ENCODE measurements at regions not wholly inside any gene's neighbourhood (a gene's known extent, or its start where the extent isn't known, plus 50 kb on each side); places are given as distances from the start of the nearest gene placed in this dataset.
A peak's percentile ranks its signal among the peaks of the same experiment; 100 is the strongest.
"Not testable (repeated sequence)": the region's sequence is repeated elsewhere in the genome, so short reads cannot be mapped to it uniquely, and the experiment has no call there.

DNA sequence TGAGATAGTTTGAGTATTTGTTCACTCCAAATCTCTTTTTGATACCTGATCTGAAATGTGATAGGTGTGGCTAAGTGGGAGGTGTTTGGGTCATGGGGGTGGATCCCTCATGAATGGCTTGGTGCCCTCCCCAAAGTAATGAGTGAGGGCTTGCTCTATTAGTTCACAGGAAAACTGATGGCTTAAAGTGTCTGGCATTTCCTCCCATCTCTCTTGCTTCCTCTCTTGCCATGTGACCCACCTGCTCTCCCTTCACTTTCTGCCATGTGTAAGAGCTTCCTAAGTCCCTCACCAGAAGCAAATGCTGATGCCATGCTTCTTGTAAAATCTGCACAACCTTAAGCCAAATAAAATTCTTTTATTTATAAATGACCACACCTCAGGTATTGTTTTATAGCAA lies 61.1 kb downstream of the MAD2L1 start:
- no peak for DNase-seq

DNA sequence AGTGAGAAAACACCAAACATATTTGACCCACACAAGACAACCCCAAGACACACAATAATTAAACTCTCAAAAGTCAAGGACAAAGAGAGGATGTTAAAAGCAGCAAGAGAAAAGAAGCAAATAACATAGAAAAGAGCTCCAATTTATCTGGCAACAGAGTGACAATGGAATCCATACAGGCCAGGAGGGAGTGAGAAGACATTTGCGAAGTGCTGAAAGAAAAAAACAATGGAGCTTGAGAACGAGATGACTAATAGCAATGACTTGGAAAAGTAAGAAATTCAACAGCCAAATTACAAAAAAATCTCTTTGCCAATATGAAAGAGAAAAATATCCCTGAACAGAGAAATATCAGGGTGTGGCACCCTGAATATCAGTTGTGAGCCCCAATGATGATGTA lies 61.6 kb downstream of the MAD2L1 start:
- DNase-seq, result no peak

DNA sequence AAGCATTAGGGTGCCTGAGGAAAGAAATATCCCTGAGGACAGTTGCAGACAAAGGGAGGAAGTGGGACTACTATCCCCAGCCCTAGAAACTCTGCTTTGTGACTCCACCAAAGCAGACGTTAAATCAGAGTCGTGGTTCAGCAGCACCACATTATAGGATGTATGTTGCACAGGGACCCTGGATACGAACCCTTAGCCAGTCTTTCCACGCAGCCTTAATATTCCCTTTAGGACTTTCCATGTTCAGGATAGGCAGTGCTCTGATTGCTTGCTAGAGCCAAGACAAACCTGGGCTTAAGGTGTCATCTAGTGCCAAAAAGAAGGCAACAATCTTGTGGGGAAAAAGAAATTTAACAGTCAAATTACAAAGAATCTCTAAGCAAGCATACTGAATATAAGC lies 62.6 kb downstream of the MAD2L1 start:
- DNase-seq, result no peak

DNA sequence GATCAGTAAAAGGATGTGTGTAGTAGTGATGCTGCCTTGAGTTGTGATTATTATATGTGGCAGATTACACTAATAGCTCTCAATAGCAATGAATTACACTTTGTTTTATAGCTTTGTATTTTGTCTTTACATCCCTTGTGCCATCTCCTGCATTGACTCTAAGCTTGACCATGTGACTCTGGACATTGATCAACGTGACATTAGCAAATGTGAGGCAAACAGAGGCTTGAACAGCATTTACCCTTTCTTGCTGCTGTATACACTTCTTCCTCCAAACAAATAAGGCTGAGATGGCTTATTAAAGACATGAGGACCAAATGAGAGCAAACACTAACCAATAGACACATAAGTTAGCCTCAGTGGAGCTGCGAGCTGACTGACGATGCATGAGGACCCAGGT lies 63.5 kb downstream of the MAD2L1 start:
- no peak for DNase-seq

DNA sequence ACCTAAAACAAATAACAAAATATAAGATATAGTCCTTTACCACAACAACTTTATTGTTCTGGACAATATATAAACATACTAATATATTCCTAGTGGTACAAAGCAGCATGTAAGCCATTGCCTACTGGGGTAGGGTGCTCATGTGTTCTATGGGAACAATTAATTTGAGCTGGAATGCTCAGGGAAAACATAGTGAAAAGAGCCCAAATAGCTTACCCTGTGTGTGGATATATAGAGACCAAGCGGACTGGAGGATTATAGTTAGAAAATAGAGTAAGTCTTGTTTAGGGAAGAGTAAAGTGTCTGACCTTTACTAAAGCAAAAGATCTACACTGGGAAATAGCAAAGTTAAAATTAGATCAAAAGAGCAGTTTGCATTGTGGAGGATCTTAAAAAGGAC lies 64.8 kb downstream of the MAD2L1 start:
- no peak for DNase-seq

DNA sequence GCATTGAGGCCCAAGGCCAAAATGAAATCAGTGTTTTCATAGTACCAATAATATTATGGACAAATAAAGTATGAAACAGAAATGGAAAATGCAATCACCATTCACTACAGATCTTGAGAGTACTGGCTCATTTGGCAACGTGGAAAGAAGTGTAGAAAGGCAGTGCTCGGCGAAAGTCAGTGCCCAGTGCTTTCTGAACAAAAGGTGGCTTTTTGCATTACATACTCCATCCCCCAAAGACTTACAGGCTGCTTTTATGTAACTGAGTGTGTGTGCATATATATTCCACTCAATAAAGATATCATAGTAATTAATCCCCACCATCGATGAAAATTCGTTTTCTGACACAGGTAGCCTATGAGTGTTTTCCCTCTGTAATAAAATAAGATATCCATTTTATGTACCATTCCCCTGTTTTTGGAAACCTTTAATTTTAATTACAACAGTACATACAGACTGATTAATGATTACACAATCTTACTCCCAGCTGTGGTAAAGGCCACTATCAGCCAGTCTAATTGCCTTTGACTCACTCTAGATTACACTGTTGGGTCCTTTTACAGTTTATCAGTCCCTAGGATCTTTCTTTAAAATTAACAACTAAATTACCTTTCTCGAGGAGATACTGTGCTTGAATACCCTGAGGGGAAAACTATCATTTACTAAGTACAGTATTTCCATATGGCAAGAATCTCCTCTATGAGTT lies 65.9 kb downstream of the MAD2L1 start:
- DNase-seq, result no peak

DNA sequence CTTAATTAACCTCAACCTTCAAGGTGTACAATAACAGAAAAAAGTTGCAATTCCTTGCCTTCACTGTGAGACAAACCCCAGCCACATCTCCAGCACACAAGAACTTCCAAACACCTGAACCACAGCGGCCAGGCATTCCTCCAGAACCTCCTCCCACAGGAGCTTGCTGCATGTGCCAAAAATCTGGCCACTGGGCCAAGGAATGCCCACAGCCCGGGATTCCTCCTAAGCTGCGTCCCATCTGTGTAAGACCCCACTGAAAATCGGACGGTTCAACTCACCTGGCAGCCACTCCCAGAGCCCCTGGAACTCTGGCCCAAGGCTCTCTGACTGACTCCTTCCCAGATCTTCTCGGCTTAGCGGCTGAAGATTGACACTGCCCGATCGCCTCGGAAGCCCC lies 70.6 kb downstream of the MAD2L1 start:
- DNase-seq, result not testable (repeated sequence)

DNA sequence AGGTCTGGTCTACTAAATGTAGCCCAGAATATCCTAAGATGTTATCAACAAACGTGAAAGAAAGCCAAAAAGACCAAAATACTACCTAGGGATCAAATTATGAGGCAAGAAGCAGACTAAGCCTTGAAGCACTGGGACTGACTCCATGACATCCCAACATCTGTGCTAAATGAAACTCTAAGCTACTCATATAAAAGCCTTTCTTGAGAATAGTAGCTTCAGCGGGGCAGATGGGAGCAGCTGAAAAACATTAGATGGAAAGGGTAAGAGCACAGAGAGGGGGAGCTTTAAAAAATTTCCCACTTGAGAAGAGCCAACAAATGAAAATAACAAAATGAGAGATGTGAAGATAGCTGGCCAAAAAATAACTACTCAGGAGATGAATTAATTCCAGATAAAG lies 81.7 kb downstream of the MAD2L1 start:
- DNase-seq, result no peak

DNA sequence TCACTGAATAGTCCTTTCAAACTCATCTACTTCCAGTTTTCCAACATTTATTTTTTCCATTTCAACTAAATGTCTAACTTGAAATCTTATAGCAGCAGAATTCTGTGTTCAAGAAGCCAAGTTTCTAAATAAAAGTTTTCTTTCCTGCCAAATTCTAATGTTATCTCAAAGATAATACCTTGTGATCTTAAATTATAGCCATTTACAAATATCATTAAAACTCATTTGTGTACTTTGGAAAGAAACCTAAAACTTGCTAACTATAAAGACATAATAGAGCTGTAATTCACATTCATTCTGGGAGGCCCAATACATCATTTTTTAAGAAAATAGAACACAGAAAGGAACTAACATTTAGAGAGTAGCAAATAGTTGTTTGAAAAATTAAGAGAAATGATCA lies 83.9 kb downstream of the MAD2L1 start:
- no peak for DNase-seq

DNA sequence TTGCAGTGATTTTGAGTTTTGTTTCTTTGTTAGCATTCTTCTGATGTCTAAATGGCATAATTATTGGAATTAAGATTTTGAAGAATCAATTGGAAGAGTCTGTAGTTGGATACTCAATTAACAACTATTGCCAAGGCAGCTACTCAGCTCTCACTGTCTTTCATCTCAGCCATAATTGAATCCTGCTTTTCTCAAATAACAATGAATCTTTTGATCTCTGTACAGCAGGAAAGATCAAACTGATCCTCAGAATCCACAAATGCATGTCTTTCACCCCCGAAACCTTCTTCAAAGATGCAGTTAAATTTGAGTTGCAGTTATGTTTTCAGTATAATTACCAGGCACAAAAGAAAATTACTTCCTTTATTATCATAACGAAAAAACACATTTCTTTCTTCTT lies 86.2 kb downstream of the MAD2L1 start:
- DNase-seq, result no peak

DNA sequence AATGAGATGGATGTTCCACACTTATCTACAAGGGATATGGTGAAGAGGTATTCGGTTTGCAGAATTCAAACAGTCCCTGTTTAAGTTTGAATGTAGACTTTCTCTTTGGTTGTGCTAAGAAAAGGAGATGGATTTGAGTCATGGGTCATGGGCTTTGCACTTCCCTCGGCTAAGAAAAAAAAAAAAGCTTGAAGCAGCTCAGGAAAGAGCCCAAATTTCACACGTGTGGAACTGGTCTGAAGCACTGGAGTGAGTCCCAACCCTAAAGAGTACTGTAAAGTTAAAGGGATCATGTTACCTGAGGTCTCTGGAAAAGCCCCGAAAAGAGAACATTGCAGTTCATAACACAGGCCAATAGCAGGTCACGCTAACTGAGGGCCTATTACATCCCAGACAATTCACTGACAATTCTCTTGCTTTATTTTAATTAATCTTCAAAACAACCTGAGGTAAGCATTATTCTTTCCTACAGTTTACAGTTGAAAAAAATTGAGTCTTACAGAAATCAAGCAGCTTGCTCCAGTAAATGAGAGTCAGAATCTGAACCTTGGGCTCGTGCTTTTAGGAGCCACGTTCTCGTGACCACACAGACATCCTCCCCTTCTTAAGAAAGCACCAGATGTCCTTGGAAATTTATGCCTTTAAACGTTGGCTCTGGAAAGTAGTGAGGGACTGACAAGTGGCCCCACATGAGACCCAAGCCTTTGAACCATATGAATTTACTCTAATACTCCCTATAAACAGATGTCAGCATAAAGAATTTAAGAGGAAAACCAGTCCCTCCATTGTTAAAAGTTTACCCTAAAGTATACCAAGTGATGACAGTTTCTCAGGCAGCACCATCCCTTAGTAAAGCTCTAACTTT lies 89.3 kb downstream of the MAD2L1 start:
- no peak for DNase-seq

DNA sequence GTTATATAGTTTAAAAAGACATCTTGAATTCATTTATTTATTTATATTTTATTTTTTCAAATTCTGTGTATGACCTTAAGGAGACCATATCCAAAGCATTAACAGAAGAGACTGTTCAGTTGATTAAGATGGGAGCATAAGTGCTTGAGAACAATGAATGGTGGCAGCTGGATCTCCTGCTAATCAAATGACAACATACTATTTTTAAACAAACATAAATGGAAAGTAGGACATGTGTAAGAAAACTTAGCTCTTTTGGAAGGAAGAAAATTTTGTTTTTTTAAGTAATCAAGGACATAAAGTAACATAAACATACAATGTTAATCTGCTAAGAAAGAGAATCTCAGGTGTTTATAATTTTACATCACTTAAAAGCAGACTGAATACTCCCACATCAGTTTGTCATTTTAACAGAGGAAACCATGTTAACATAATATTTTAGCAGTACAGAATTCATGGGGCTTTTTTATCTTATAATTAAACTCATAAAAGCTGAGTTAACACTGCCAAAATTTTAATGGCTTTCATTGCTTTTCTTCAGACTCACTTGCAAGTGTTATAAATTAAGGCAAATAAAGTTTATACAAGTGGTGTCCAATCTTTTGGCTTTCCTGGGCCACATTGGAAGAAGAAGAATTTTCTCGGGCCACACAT lies 95.1 kb downstream of the MAD2L1 start:
- DNase-seq, result no peak

DNA sequence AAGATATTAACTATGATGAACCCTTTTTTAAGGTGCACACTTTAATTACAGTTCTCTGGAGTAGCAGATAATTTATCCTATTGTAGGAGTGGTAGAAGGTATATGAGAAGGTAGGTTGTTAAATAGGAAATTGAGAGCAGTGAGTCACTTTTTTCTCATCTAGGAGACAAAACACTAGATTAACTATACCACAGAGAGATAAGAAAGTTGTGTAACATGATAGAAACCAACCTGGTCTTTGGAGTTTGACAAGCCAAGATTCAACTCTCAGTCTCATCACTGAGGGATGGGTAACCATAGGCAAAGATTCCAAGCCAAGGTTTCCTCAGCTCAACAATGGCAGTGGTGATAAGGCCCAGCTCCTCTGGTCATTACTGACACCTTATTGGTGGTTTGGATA lies 104.0 kb downstream of the MAD2L1 start:
- DNase-seq, result no peak

DNA sequence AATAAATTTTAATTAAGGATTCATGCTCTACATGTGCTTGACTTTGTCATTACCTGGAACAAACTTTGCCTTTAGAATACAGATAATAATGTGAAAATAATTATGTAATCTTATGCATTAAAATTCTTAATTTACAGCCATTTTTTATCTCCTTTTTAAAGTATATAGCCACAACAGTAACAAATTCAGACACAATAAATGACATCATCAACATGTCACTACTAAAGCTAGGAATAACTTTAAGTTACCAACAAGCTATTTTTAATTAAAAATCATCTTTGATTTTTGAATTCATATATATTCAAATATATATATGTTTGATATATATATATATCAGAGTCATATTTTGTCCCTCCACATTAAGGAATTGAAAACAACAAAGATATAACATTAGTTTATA lies 107.7 kb downstream of the MAD2L1 start:
- DNase-seq, result no peak

DNA sequence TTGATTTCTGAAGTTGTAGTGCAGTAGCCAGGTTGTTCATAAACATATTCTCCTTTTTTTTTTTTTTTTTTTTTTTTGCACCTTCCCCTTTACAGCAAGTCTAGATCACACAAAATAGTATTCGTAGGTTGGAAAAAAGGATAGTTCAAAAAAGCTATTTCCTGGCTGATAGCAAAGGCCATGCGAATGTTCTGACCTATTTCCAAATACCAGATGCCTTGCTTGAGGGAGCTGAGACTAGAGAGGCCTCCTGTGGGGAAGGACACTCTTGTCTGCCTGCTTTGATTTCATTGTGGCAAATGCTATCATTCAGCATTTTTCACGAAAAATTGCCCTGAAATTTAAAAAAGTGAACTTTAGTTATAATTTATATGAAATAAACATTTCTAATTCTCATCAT lies 111.4 kb downstream of the MAD2L1 start:
- no peak for DNase-seq

DNA sequence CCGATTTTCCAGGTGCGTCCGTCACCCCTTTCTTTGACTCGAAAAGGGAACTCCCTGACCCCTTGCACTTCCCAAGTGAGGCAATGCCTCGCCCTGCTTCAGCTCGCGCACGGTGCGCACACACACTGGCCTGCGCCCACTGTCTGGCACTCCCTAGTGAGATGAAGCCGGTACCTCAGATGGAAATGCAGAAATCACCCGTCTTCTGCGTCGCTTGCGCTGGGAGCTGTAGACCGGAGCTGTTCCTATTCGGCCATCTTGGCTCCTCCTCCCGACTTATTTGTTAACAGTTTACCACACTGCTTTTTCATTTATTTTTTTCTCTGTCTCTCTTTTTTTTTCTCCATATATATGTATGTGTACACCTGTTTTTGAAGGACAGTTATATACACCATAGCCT lies 112.2 kb downstream of the MAD2L1 start:
- not testable (repeated sequence) for DNase-seq

DNA sequence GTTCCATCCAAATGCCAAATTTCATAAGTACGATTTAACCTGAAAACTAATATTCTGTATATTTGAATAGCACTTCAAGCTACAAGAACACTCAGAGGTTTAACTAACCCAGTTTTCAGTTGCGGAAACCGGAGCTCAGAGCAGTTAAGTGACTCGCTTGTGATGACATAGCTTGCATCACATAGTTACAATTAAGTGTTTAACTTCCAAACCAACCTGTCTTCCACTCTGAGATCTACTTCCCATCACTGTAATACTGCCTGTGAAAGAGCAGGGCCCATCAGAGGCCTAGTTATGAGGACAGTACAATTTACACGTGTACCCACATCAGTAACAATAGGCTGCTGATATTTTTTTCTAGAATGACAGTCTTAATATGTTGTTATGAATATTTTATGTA lies 120.3 kb downstream of the MAD2L1 start:
- no peak for DNase-seq

DNA sequence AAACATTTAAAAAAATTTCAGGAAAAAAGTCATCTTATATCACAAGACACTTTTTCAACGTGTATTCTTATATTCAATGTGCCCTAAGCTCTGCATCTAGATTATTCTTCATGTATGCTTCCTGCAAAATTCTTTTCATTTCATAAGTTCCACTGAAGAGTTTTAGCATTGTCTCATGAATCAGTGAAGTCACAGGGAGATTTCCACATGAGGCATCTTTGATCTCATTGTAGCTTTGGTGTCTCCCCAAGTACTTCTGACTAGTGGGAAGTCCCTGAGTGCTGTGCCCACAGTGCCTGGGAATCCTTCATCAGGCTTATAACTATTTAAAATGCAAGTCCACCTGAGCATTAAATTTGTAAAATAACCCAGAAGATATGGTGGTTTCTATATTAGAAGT lies 123.8 kb downstream of the MAD2L1 start:
- DNase-seq, result no peak

DNA sequence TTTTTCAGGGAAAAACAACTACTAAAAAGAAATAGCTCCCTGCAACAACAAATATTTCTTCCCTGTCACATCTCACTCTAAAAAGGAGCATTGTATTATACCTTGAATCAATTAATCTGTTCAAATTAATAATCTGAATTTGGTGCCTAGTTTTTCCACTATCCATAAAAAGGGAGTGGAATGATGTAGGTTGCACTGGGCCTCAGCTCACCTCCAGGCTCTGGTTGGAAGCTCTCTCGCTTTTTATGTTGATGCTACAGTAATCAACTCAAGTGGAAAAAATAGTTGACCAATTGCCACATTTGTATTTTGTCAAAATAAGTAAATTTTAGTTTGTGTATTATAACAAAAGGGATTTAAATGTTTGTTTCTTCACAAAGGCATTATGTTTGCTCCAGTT lies 126.1 kb downstream of the MAD2L1 start:
- DNase-seq, result no peak

DNA sequence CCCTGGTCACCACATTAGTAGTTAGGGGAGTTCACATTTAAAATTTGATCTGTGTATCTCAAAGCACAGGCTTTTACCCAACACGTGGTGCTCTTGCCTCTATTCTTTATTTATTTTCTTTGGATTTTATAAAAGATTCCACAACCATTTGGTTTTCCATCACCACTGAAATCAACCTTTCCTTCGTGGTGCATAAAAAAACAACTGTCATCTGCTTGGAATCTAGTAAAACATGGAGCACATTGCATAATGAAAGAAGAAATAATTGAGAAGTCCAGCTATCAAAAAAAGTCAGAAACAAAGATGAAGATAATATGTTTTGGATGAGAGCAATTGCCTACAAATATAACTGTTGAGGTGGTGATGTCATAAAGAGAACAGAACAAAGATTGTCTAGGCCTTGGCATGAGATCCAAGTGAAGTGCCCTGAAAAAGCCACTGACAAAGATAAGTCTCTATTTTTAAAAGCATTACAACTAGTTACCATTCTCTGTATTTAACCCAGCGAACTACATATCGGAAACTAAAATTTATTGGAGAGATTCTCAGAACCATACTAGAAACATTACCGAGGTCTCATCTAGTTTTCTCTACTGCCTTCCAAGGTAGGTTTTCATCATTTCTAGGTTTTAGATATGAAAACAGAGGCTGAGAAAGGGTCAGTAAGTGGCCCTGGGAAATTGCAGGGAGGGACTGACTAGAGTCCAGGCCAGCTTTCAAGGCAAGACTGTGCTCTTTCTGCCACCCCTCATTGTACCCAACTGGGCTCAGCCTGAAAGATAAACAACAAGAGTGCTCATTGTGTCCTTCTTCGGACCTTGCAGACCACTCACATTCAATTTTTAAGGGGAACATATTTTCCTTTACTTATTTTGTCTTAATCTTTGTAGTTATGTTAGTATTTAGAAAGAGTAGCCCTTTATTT lies 127.3 kb downstream of the MAD2L1 start:
- DNase-seq, result no peak

DNA sequence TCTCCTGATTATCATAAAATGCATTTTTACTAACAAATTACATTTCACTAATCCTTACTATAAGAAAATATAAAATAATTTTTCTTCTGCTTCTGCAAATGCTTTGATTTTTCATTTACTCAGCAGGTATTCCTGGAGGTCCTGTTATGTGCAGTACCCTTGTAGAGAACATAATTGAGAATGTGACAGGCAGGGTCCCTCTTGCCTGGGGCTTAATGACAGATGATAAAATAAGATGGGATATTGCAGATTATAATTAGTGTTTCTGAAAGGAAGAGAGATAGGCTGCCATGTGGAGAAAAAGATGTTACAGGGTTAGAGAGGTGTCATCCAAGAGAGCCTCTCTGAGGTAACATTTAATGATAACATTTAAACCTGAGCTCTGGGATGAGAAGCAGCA lies 128.9 kb downstream of the MAD2L1 start:
- no peak for DNase-seq

DNA sequence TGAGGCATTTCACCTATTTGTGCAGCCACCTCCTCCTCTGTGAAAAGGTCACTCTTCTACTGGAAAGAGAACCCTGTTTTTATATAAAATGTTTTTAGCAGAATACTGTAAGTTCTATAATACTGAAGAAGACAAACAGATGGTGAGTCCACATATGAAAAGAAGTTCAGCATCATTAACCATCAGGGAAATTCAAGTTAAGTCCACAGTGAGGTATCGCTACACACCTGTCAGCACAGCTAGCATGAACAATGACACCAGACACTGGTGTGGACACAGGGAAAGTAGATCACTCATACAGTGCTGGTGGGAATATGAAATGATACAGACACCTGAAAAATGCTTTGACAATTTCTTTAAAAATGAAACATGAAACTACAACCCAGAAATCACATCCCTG lies 133.0 kb downstream of the MAD2L1 start:
- DNase-seq, result peak; percentile 44

DNA sequence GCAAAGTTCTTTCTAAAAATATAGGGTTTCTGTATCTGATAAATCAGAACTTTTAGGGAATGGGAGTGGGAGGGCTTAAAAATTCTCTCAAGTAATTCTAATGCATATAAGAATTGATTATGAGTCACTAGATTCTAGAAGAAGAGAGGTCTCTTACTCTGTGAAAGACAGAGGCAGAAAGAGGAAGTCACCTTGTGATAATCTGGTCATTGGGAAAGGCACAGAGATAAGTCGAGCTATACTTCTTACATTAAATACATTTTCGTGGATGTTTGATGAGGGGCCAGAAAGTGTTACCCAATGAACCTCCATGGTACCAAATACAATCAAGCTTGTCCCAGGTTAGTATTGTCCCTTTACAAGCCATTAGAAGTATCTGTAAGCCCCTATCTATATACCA lies 134.4 kb downstream of the MAD2L1 start:
- DNase-seq, result no peak

Data from NCI-H1436 (cell line).